ENCODE measurements at regions not wholly inside any gene's neighbourhood (a gene's known extent, or its start where the extent isn't known, plus 50 kb on each side); places are given as distances from the start of the nearest gene placed in this dataset.

DNA sequence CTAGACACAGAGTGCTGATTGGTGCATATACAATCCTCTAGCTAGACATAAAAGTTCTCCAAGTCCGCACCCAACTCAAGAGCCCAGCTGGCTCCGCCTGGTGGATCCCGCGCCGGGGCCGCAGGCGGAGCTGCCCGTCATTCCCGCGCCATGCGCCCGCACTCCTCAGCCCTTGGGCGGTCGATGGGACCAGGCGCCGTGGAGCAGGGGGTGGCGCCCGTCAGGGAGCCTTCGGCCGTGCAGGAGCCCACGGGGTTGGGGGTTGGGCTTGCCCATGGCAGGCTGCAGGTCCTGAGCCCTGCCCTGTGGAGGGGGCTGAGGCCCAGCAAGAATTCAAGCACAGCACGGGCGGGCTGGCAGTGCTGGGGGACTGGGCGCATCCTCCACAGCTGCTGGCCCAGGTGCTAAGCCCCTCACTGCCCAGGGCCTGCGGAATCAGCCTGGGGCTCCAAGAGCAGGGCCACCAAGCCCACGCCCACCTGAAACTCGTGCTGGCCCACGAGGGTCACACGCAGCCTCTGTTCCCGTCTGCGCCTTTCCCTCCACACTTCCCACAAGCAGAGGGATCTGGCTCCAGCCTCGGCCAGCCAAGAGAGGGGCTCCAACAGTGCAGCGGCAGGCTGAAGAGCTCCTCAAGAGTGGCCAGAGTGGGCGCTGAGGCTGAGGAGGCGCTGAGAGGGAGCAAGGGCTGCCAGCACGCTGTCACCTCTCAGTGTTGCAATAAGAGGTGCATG is 604.2 kb upstream of the POM121L12 start:
- TF ChIP-seq CTCF (conservative IDR thresholded peaks at IDR 0.05; ENCODE audit: low read depth, low read length) (no peak), POLR2A (IDR thresholded peaks at IDR 0.05; ENCODE audit: low read depth, low read length) (no peak)
